HEK293 (cell line): ENCODE measurements at regions not wholly inside any gene's neighbourhood (a gene's known extent, or its start where the extent isn't known, plus 50 kb on each side); places are given as distances from the start of the nearest gene placed in this dataset.

Experiments
- CTCF ChIP-seq: fragments of 450-650 bp; formaldehyde crosslinking; IDR thresholded peaks from 2 replicates; pipeline ENCODE4 v1.5.1; 2016; ENCODE audit warnings: missing biosample characterization, missing genetic modification characterization
- KLF10 ChIP-seq: fragments of 450-650 bp; IDR thresholded peaks from 2 replicates; pipeline ENCODE4 v1.5.1; 2018; ENCODE audit warnings: missing biosample characterization, mild to moderate bottlenecking, missing genetic modification characterization
- ZNF10 ChIP-seq: fragments of 450-650 bp; formaldehyde crosslinking; IDR thresholded peaks from 2 replicates; pipeline ENCODE4 v1.5.1; 2017; ENCODE audit warnings: missing biosample characterization, missing genetic modification characterization
- ZNF121 ChIP-seq: fragments of 450-650 bp; formaldehyde crosslinking; IDR thresholded peaks from 2 replicates; pipeline ENCODE4 v1.5.1; 2016; ENCODE audit warnings: missing biosample characterization, missing genetic modification characterization
- ZNF146 ChIP-seq: fragments of 450-650 bp; formaldehyde crosslinking; IDR thresholded peaks from 2 replicates; pipeline ENCODE4 v1.5.1; 2016; ENCODE audit warnings: missing biosample characterization, missing genetic modification characterization
- ZNF324 ChIP-seq: fragments of 450-650 bp; formaldehyde crosslinking; IDR thresholded peaks from 2 replicates; pipeline ENCODE4 v1.5.1; 2016; ENCODE audit warnings: missing biosample characterization, missing genetic modification characterization
- ZNF366 ChIP-seq: fragments of 450-650 bp; formaldehyde crosslinking; conservative IDR thresholded peaks from 2 replicates; pipeline ENCODE4 v1.5.1; 2016; ENCODE audit warnings: missing biosample characterization, missing genetic modification characterization
- ZNF433 ChIP-seq: fragments of 450-650 bp; formaldehyde crosslinking; IDR thresholded peaks from 2 replicates; pipeline ENCODE4 v1.5.1; 2016; ENCODE audit warnings: missing biosample characterization, missing genetic modification characterization, low read depth
- ZNF48 ChIP-seq: fragments of 450-650 bp; formaldehyde crosslinking; IDR thresholded peaks from 2 replicates; pipeline ENCODE4 v1.5.1; 2016; ENCODE audit warnings: missing biosample characterization, missing genetic modification characterization
- ZNF530 ChIP-seq: fragments of 450-650 bp; formaldehyde crosslinking; IDR thresholded peaks from 2 replicates; pipeline ENCODE4 v1.5.1; 2016; ENCODE audit warnings: low read depth, missing biosample characterization, missing genetic modification characterization
- ZNF580 ChIP-seq: fragments of 450-650 bp; formaldehyde crosslinking; IDR thresholded peaks from 2 replicates; pipeline ENCODE4 v1.5.1; 2016; ENCODE audit warnings: missing biosample characterization, missing genetic modification characterization
- ZNF777 ChIP-seq: fragments of 450-650 bp; formaldehyde crosslinking; IDR thresholded peaks from 2 replicates; pipeline ENCODE4 v1.5.1; 2017; ENCODE audit warnings: missing biosample characterization, missing genetic modification characterization, borderline replicate concordance
- TF ChIP-seq, protein P1 (sequence below): fragments of 450-650 bp; formaldehyde crosslinking; IDR thresholded peaks from 2 replicates; pipeline ENCODE4 v1.5.1; 2016; ENCODE audit warnings: missing biosample characterization, missing genetic modification characterization

DNA sequence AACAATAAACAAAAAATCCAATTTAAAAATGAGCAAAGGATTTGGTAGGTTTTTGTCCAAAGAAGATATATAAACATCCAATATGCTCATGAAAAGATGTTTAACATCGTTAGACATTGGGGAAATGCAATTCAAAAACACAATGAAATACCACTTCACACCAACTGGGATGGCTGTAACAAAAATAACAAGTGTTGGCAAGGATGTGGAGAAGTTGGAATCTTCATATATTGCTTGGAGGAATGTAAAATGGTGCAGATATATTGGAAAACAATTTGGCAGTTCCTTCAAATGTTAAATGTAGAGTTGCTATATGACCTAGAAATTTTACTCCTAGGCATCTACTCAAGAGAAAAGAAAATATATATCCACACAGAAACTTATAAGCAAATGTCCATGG is 224.3 kb downstream of the AUH start:
- TF ChIP-seq ZNF48 (tag by site-specific recombination) (no peak), CTCF (tag by site-specific recombination) (no peak), ZNF146 (tag by site-specific recombination) (no peak), ZNF580 (tag by site-specific recombination) (no peak), ZNF10 (tag by site-specific recombination) (no peak), ZNF777 (tag by site-specific recombination) (no peak), ZNF324 (no peak), KLF10 (no peak), ZNF433 (no peak), ZNF121 (no peak), ZNF366 (tag by site-specific recombination) (no peak), ZNF530 (tag by site-specific recombination) (no peak)
- TF ChIP-seq, protein P1, sequence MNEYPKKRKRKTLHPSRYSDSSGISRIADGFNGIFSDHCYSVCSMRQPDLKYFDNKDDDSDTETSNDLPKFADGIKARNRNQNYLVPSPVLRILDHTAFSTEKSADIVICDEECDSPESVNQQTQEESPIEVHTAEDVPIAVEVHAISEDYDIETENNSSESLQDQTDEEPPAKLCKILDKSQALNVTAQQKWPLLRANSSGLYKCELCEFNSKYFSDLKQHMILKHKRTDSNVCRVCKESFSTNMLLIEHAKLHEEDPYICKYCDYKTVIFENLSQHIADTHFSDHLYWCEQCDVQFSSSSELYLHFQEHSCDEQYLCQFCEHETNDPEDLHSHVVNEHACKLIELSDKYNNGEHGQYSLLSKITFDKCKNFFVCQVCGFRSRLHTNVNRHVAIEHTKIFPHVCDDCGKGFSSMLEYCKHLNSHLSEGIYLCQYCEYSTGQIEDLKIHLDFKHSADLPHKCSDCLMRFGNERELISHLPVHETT (tag by site-specific recombination), result no peak
